Activated CD4-positive, alpha-beta T cell treated with anti-CD3 and anti-CD28 coated beads for 1 hour (primary cell): ENCODE measurements at regions not wholly inside any gene's neighbourhood (a gene's known extent, or its start where the extent isn't known, plus 50 kb on each side); places are given as distances from the start of the nearest gene placed in this dataset.

ENCODE experiments used
- DNase-seq: peaks from one replicate; pipeline ENCODE4 v3.0.0-alpha.2; 2020

- no peak for DNase-seq
Measured at GRCh38 chr21:27257908-27258556, 291.1 kb upstream of the ADAMTS5 start.

- DNase-seq, result no peak
Measured at GRCh38 chr21:27257226-27257625, 290.3 kb upstream of the ADAMTS5 start.

- no peak for DNase-seq
Measured at GRCh38 chr21:27251752-27252151, 284.9 kb upstream of the ADAMTS5 start.

- DNase-seq, result no peak
Measured at GRCh38 chr21:27250366-27250765, 283.5 kb upstream of the ADAMTS5 start.

GRCh38 chr21:27248814-27249213 lies 281.9 kb upstream of the ADAMTS5 start:
- DNase-seq, result no peak

GRCh38 chr21:27246741-27247140 lies 279.9 kb upstream of the ADAMTS5 start:
- no peak for DNase-seq

- no peak for DNase-seq
Measured at GRCh38 chr21:27244776-27245175, 277.9 kb upstream of the ADAMTS5 start.

GRCh38 chr21:27244352-27244751 lies 277.5 kb upstream of the ADAMTS5 start:
- DNase-seq, result no peak

- no peak for DNase-seq
Measured at GRCh38 chr21:27240839-27241238, 274.0 kb upstream of the ADAMTS5 start.

- no peak for DNase-seq
Measured at GRCh38 chr21:27233514-27234115, 266.7 kb upstream of the ADAMTS5 start.

GRCh38 chr21:27225940-27226339 lies 259.1 kb upstream of the ADAMTS5 start:
- DNase-seq, result no peak

GRCh38 chr21:27225151-27225550 lies 258.3 kb upstream of the ADAMTS5 start:
- DNase-seq, result no peak

- DNase-seq, result no peak
Measured at GRCh38 chr21:27224169-27224568, 257.3 kb upstream of the ADAMTS5 start.

- no peak for DNase-seq
Measured at GRCh38 chr21:27221077-27221476, 254.2 kb upstream of the ADAMTS5 start.

- no peak for DNase-seq
Measured at GRCh38 chr21:27220416-27220815, 253.5 kb upstream of the ADAMTS5 start.

- DNase-seq, result no peak
Measured at GRCh38 chr21:27219068-27219467, 252.2 kb upstream of the ADAMTS5 start.

GRCh38 chr21:27213303-27213702 lies 246.4 kb upstream of the ADAMTS5 start:
- no peak for DNase-seq

GRCh38 chr21:27212441-27212840 lies 245.6 kb upstream of the ADAMTS5 start:
- DNase-seq, result no peak

GRCh38 chr21:27209546-27209945 lies 242.7 kb upstream of the ADAMTS5 start:
- no peak for DNase-seq

- DNase-seq, result no peak
Measured at GRCh38 chr21:27206368-27206982, 239.6 kb upstream of the ADAMTS5 start.

- DNase-seq, result no peak
Measured at GRCh38 chr21:27202301-27202700, 235.4 kb upstream of the ADAMTS5 start.

GRCh38 chr21:27201197-27201596 lies 234.3 kb upstream of the ADAMTS5 start:
- no peak for DNase-seq

GRCh38 chr21:27196651-27197050 lies 229.8 kb upstream of the ADAMTS5 start:
- DNase-seq, result no peak

GRCh38 chr21:27192281-27192949 lies 225.5 kb upstream of the ADAMTS5 start:
- DNase-seq, result no peak
